ENCODE measurements at regions not wholly inside any gene's neighbourhood (a gene's known extent, or its start where the extent isn't known, plus 50 kb on each side); places are given as distances from the start of the nearest gene placed in this dataset.

GRCh38 chr14:71702786-71703185 lies 229.4 kb upstream of the RGS6 start:
- no peak overlapping the region for H3K27ac ChIP-seq
- no peak for DNase-seq (ENCODE audit: low read depth, low spot score)

GRCh38 chr14:71703477-71703876 lies 228.8 kb upstream of the RGS6 start:
- DNase-seq (ENCODE audit: low read depth, low spot score) = no peak
- H3K27ac ChIP-seq = no peak overlapping the region

- no peak overlapping the region for H3K27ac ChIP-seq
- DNase-seq (ENCODE audit: low read depth, low spot score) = no peak
These were observed 228.0 kb upstream of the RGS6 start for GRCh38 chr14:71704210-71704609.

DNA sequence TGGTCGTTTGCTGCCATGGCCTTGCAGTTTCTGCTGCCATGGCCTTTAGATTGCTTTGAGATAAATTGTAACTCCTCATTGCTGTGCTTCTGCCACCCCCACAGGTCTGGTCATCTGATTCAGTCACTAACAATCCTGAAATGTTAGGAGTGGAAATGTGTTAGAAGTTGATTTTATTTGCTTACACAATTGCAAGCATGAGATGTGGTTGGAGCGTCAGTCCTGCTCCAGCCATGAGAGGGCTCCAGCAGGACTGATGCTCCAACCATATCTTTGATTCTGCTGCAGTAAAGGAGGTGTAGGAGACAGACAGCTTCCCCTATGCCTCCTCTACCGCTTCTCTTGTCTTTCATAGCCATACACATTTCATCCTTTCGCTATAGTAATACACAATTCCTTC lies 226.8 kb upstream of the RGS6 start:
- DNase-seq (ENCODE audit: low read depth, low spot score) = no peak
- no peak overlapping the region for H3K27ac ChIP-seq

GRCh38 chr14:71709076-71709475 lies 223.2 kb upstream of the RGS6 start:
- no peak overlapping the region for H3K27ac ChIP-seq
- DNase-seq (ENCODE audit: low read depth, low spot score) = no peak

DNA sequence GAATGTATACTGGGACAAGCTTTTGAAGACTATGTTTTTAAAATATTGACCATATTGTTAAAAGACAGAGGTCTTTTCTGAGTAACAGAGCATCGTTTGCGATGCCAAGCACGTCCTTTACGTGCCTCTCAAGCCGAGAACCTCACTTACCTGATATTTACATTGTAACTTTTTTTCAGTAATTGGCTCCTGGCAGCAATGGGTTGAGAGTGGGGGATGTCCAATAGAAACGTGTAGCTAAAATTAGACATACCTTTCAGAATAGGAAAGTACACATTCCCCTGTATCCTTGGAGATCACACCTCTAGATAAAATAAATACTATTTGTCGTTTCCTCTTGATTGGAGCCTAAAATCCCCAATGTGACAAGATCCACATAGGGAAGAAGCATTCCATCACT lies 222.2 kb upstream of the RGS6 start:
- no peak overlapping the region for H3K27ac ChIP-seq
- DNase-seq (ENCODE audit: low read depth, low spot score) = no peak

- DNase-seq (ENCODE audit: low read depth, low spot score) = no peak
These were observed 221.1 kb upstream of the RGS6 start for GRCh38 chr14:71711125-71711524.

DNA sequence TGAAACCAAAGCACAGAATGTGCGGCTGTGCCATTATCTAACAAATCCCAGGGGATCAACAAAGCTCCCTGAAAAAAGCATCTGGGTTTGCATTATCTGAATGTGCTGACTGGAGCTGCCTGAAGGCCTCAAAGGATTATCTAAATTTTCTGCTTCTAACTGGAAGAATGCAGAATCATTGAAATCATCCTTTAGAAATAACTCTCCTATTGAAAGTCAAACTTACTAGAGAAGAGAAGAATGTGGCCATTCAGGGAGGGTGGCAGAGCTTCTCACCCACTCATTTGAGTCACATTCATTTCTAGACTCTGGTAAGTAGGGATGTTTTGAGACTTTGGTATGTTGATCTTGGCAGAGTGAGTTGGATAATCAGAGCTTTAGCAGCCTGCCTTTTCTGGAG lies 220.6 kb upstream of the RGS6 start:
- H3K27ac ChIP-seq = peak overlapping the region; percentile 46
- DNase-seq (ENCODE audit: low read depth, low spot score) = peak; percentile 41

More at GRCh38 chr14:71711125-71711524, 221.1 kb upstream of the RGS6 start:
- peak overlapping the region; percentile 46 for H3K27ac ChIP-seq

- DNase-seq (ENCODE audit: low read depth, low spot score) = no peak
- no peak overlapping the region for H3K27ac ChIP-seq
These were observed 219.8 kb upstream of the RGS6 start for GRCh38 chr14:71712478-71712877.

GRCh38 chr14:71713016-71713415 lies 219.2 kb upstream of the RGS6 start:
- no peak for DNase-seq (ENCODE audit: low read depth, low spot score)
- no peak overlapping the region for H3K27ac ChIP-seq

- no peak for DNase-seq (ENCODE audit: low read depth, low spot score)
- H3K27ac ChIP-seq = no peak overlapping the region
These were observed 218.8 kb upstream of the RGS6 start for GRCh38 chr14:71713451-71713850.

GRCh38 chr14:71714225-71714624 lies 218.0 kb upstream of the RGS6 start:
- H3K27ac ChIP-seq = no peak overlapping the region
- DNase-seq (ENCODE audit: low read depth, low spot score) = no peak

- H3K27ac ChIP-seq = no peak overlapping the region
- DNase-seq (ENCODE audit: low read depth, low spot score) = no peak
These were observed 216.0 kb upstream of the RGS6 start for GRCh38 chr14:71716041-71716772.

DNA sequence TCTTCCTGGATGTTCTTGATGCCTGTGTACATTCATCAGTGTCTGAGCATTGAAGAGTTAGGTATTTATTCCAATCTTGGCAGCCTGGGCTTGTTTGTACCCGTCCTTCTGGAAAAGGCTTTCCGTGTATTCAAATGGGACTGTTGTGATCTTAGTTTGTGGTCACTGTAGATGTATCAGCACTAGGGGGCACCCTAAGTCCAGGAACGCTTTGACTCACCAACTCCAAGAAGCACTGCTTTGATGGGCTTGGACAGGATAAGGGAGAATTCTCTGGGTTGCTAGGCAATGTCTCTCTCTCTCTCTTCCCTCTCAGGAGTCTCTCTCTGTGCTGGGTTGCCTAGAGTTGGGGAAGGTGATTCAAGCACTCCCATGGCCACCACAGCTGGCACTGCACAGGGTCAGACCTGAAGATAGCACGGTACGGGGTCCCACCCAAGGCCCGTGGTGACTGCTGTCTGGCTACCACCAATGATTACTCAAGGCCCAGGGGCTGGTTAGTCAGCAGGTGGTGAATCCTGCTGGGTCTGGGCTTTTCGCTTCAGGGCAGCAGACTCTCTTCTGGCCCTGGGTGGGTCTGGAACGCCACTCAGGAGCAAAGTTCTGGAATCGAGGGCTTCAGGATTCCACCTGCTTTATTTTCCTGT lies 211.1 kb upstream of the RGS6 start:
- H3K27ac ChIP-seq = peak overlapping the region; percentile 16
- DNase-seq (ENCODE audit: low read depth, low spot score) = peak; percentile 81

DNA sequence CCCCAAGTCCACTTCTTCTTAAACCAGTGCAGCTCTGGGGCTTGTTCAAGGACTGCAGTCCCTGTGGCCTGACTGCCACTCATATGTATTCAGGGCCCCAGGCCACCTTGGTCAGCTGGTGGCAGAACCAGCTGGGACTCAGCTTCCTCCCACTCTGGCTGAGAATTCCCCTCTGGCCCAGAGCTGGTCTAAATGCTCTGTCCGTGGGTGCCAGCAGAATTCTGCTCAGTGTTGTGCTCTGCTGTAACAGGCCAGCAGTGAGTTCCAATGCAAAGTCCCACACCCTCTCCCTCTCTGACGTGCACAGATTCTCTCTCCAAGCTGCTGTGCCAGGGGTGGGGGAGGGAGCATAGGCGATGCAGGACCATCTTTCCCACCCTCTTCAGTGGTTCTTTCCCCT lies 210.4 kb upstream of the RGS6 start:
- DNase-seq (ENCODE audit: low read depth, low spot score) = no peak
- no peak overlapping the region for H3K27ac ChIP-seq

DNA sequence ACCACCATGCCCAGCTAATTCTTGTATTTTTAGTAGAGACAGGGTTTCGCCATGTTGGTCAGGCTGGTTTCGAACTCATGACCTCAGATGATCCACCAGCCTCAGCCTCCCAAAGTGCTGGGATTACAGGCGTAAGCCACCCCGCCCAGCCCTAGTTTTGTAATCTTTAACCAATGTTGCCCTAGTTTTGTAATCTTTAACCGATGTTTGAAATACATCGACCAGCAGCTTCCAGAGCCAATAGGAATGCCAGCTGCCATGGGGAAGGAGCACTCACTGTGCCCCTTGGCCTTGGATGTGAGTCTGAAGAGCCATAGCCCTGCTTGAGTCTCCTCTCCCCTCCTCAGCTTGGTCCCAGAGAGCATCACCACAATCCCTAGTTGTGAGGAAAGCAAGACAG lies 209.3 kb upstream of the RGS6 start:
- H3K27ac ChIP-seq = no peak overlapping the region
- DNase-seq (ENCODE audit: low read depth, low spot score) = no peak

DNA sequence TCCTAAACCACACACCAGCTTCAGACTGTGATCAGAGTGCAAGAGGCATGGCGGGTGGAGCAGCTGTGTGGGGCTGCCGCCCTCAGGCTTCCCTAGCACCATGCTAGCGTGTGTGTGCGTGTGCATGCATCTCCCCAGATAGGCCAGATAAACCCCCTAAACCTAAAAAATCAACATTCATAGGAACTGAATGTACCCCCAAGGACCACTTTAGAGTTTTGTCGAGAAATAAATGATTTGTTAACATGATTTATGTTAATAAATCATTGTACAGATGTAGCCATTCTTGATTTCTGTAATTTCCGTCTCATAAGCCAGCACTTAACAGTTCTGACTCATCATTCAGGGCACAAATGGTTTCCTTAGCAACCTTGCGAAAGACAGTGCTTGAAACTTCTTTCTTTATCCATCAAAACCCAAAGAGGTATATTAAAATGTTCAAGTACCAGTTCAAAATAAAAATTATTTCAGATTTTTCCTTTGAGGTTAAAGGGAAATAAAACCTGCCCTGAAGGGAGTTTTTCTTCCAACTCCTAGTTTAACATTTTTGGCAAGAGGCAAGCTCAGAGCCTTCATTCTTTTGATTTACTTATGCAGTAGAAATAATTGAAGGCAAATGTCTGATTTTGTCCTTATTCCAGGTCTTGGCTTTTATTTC lies 206.2 kb upstream of the RGS6 start:
- DNase-seq (ENCODE audit: low read depth, low spot score) = no peak
- no peak overlapping the region for H3K27ac ChIP-seq

- DNase-seq (ENCODE audit: low read depth, low spot score) = no peak
- H3K27ac ChIP-seq = no peak overlapping the region
These were observed 205.6 kb upstream of the RGS6 start for GRCh38 chr14:71726580-71727021.

- peak overlapping the region; percentile 6 for H3K27ac ChIP-seq
- DNase-seq (ENCODE audit: low read depth, low spot score) = no peak
These were observed 203.8 kb upstream of the RGS6 start for GRCh38 chr14:71728386-71728785.

- no peak for DNase-seq (ENCODE audit: low read depth, low spot score)
- H3K27ac ChIP-seq = no peak overlapping the region
These were observed 202.6 kb upstream of the RGS6 start for GRCh38 chr14:71729596-71729995.

DNA sequence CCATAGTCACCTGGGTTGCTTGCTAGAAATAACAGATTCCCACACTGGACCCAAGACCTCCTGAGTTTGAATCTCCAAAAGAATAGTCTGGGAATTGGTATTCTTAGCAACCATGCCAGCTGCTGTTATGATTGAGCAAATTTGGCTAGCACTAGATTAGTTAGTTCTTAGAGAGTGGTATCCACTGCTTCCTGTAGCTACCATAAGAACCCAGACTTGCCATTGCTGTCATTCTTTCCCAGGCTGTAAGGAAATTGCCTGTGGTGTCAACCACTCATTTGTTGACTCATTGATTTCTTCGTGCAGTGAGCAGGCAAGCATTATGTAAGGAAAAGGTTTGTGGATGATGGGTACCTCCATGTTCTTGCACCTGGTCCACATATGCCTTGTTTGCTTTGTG lies 201.8 kb upstream of the RGS6 start:
- no peak for DNase-seq (ENCODE audit: low read depth, low spot score)
- no peak overlapping the region for H3K27ac ChIP-seq

Data from epithelial cell of prostate (primary cell).